ENCODE measurements at regions not wholly inside any gene's neighbourhood (a gene's known extent, or its start where the extent isn't known, plus 50 kb on each side); places are given as distances from the start of the nearest gene placed in this dataset.
A peak's percentile ranks its signal among the peaks of the same experiment; 100 is the strongest.

GRCh38 chr21:30081506-30081905 is 85.1 kb downstream of the CLDN17 start:
- Histone ChIP-seq H3K79me1 (ENCODE audit: insufficient read depth, low read depth, low read length, poor library complexity, severe bottlenecking) (no peaks in the 10 kb centered on the region), H4K91ac (ENCODE audit: insufficient read length, low read depth, low read length) (no peak overlapping the region), H2BK12ac (ENCODE audit: insufficient read length, low read depth, low read length) (no peak overlapping the region), H3K14ac (ENCODE audit: insufficient read depth, low read length) (no peak overlapping the region), H4K20me1 (ENCODE audit: control insufficient read depth, insufficient read depth, insufficient read length) (no peaks in the 10 kb centered on the region), H3K23ac (ENCODE audit: insufficient read length, low read depth, low read length) (no peak overlapping the region), H2BK20ac (ENCODE audit: low read depth, low read length, poor library complexity, severe bottlenecking) (no peak overlapping the region), H3K23me2 (ENCODE audit: insufficient read length, low read depth, low read length, poor library complexity, severe bottlenecking) (no peaks in the 10 kb centered on the region), H3K27ac (ENCODE audit: insufficient read length, low read depth, low read length) (no peak overlapping the region), H3K4ac (ENCODE audit: low read depth, low read length) (no peak overlapping the region), H3K56ac (ENCODE audit: insufficient read length, low read depth, low read length) (no peak overlapping the region), H3K27me3 (ENCODE audit: insufficient read depth, low read length) (no peaks in the 10 kb centered on the region), H3T11ph (ENCODE audit: low read length) (no peak overlapping the region), H2BK120ac (ENCODE audit: low read depth, low read length, poor library complexity, severe bottlenecking) (no peak overlapping the region), H4K8ac (replicated peaks; ENCODE audit: insufficient read length, low read depth, low read length) (no peak overlapping the region), H2BK15ac (ENCODE audit: low read depth, low read length) (no peak overlapping the region), H3K18ac (ENCODE audit: insufficient read length, low read depth, low read length) (no peak overlapping the region), H3K4me2 (ENCODE audit: insufficient read depth, insufficient read length, low read length) (no peak overlapping the region), H2BK5ac (ENCODE audit: insufficient read length, low read length) (no peak overlapping the region), H2AFZ (ENCODE audit: low read length) (no peak overlapping the region), H2AK5ac (ENCODE audit: insufficient read length, low read length) (no peak overlapping the region), H3K9me3 (ENCODE audit: control insufficient read depth, low read depth, low read length) (peaks cover 5% of the 10 kb centered on the region), H3K79me2 (ENCODE audit: insufficient read depth, low read length) (no peaks in the 10 kb centered on the region), H4K5ac (ENCODE audit: insufficient read length, low read depth, low read length) (no peak overlapping the region), H3K9ac (ENCODE audit: extremely low read depth, insufficient read length, low read length) (no peak overlapping the region), H3K4me1 (ENCODE audit: insufficient read depth, low read length) (peaks cover 7% of the 10 kb centered on the region; the same call in 1 of the 2 replicates)
- H3K27me3 Mint-ChIP-seq (ENCODE audit: low read depth): no peaks in the 10 kb centered on the region
- H3K4me3 Mint-ChIP-seq: no peak overlapping the region
- peaks cover 0 to 10% (median 7%) of the 10 kb centered on the region in 3 experiments; a peak in 5 of 7 replicates for H3K36me3 Mint-ChIP-seq (ENCODE audit: insufficient read depth in 1 of 3, low read depth in 3 of 3)
- TF ChIP-seq CTCF (conservative IDR thresholded peaks at IDR 0.05): no peak
- H3K4me1 Mint-ChIP-seq: peaks cover 18 to 20% of the 10 kb centered on the region in 2 experiments
- no peak for DNase-seq
- H3K9me3 Mint-ChIP-seq: peaks cover 8 to 13% of the 10 kb centered on the region in 2 experiments
- no CpG with 5 or more reads among the region's 2 CpGs for WGBS (ENCODE audit: extremely low coverage, insufficient read length, low lambda C conversion rate)
- peak overlapping the region in 1 of 3 experiments; percentile 46; a peak in 2 of 7 replicates for H3K27ac Mint-ChIP-seq

All from H9 (cell line).